ENCODE measurements at regions not wholly inside any gene's neighbourhood (a gene's known extent, or its start where the extent isn't known, plus 50 kb on each side); places are given as distances from the start of the nearest gene placed in this dataset.

DNA sequence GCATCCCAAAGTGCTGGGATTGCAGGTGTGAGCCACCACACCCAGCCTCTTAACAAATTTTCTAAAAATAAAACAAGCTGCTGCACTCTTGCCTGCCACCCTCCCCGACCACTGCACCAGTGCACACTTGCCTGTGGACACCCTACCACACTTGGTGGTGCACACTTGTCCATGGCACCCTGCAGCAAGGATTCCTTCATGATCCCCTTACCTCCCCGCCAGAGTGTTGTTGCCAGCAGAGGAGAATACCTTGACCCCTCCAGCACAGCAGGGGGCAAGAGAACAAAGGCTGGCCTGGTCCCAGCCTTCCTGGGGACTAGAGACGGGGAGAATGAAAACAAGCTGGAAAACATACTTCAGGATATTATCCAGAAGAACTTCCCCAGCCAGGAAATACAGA lies 65.9 kb upstream of the KCND2 start:
- no peaks in the 10 kb centered on the region for H3K79me2 ChIP-seq (ENCODE audit: insufficient read depth, low read length)
- no peaks in the 10 kb centered on the region for H3K9me3 ChIP-seq (ENCODE audit: insufficient read depth, low read depth, low read length)
- H3K4me3 ChIP-seq (ENCODE audit: low read length, poor library complexity, severe bottlenecking) = no peak overlapping the region
- no peak overlapping the region for H2AFZ ChIP-seq (ENCODE audit: low read length)
- no peaks in the 10 kb centered on the region for H3F3A ChIP-seq (ENCODE audit: low read depth)
- no peaks in the 10 kb centered on the region for H3K9me2 ChIP-seq (replicated peaks; ENCODE audit: low read depth, low read length)
- no peak overlapping the region for H3K4me2 ChIP-seq (ENCODE audit: low read depth, low read length, poor library complexity, severe bottlenecking)
- H3K9ac ChIP-seq (ENCODE audit: low read depth, low read length, poor library complexity, severe bottlenecking) = no peak overlapping the region
- H3K4me1 ChIP-seq (ENCODE audit: insufficient read depth, low read length, poor library complexity, severe bottlenecking) = no peaks in the 10 kb centered on the region
- TF ChIP-seq CTCF (conservative IDR thresholded peaks at IDR 0.05; ENCODE audit: low read length) (no peak), EZH2phosphoT487 (IDR thresholded peaks at IDR 0.05; ENCODE audit: borderline replicate concordance) (no peak)
- H3K27me3 ChIP-seq (ENCODE audit: insufficient read depth, low read length, poor library complexity, severe bottlenecking) = no peaks in the 10 kb centered on the region
- H4K20me1 ChIP-seq (ENCODE audit: insufficient read depth, low read length, poor library complexity, severe bottlenecking) = no peaks in the 10 kb centered on the region
- no peaks in the 10 kb centered on the region for H3K36me3 ChIP-seq (ENCODE audit: insufficient read depth, low read length)

DNA sequence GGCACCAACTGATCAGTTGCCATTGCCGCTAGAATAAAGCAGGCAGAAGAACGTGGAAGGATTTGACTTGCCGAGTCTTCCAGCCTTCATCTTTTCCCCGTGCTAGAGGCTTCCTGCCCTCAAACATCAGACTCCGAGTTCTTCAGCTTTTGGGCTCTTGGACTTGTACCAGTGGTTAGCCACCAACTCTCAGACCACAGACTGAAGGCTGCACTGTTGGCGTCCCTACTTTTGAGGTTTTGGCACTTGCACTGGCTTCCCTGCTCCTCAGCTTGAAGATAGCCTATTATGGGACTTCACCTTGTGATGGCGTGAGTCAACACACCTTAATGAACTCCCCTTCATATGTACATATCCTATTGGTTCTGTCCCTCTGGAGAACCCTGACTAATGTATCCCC lies 57.3 kb upstream of the KCND2 start:
- no peaks in the 10 kb centered on the region for H3K27me3 ChIP-seq (ENCODE audit: insufficient read depth, low read length, poor library complexity, severe bottlenecking)
- H3F3A ChIP-seq (ENCODE audit: low read depth) = no peaks in the 10 kb centered on the region
- no peaks in the 10 kb centered on the region for H3K4me1 ChIP-seq (ENCODE audit: insufficient read depth, low read length, poor library complexity, severe bottlenecking)
- H3K4me2 ChIP-seq (ENCODE audit: low read depth, low read length, poor library complexity, severe bottlenecking) = no peak overlapping the region
- no peak overlapping the region for H3K4me3 ChIP-seq (ENCODE audit: low read length, poor library complexity, severe bottlenecking)
- no peak overlapping the region for H3K9ac ChIP-seq (ENCODE audit: low read depth, low read length, poor library complexity, severe bottlenecking)
- no peaks in the 10 kb centered on the region for H3K9me2 ChIP-seq (replicated peaks; ENCODE audit: low read depth, low read length)
- no peak overlapping the region for H2AFZ ChIP-seq (ENCODE audit: low read length)
- no peaks in the 10 kb centered on the region for H3K79me2 ChIP-seq (ENCODE audit: insufficient read depth, low read length)
- H3K36me3 ChIP-seq (ENCODE audit: insufficient read depth, low read length) = no peaks in the 10 kb centered on the region
- no peaks in the 10 kb centered on the region for H3K9me3 ChIP-seq (ENCODE audit: insufficient read depth, low read depth, low read length)
- TF ChIP-seq EZH2phosphoT487 (IDR thresholded peaks at IDR 0.05; ENCODE audit: borderline replicate concordance) = no peak
- TF ChIP-seq CTCF (conservative IDR thresholded peaks at IDR 0.05; ENCODE audit: low read length) = no peak
- H4K20me1 ChIP-seq (ENCODE audit: insufficient read depth, low read length, poor library complexity, severe bottlenecking) = no peaks in the 10 kb centered on the region

DNA sequence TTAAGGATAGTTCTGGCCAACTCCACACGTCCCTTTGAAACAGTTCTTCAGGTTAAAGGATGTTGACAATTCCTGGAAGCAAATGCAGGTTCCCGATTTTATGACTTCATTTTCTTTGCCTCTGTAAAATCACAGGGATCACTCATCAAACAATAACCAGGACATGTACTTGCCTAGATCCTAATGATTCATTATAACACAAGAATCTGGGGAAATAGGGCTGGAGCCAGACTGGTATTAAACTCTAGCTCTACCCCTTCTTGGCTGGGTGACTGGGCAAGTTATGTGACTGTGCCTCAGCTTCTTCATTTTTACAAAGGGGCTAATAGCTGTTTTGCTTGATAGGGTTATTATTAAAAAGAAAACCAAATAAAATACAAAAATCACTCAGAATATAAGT lies 56.0 kb upstream of the KCND2 start:
- H3K9me3 ChIP-seq (ENCODE audit: insufficient read depth, low read depth, low read length) = no peaks in the 10 kb centered on the region
- H2AFZ ChIP-seq (ENCODE audit: low read length) = no peak overlapping the region
- H3K36me3 ChIP-seq (ENCODE audit: insufficient read depth, low read length) = no peaks in the 10 kb centered on the region
- no peaks in the 10 kb centered on the region for H3K27me3 ChIP-seq (ENCODE audit: insufficient read depth, low read length, poor library complexity, severe bottlenecking)
- H3K9me2 ChIP-seq (replicated peaks; ENCODE audit: low read depth, low read length) = no peaks in the 10 kb centered on the region
- H3K79me2 ChIP-seq (ENCODE audit: insufficient read depth, low read length) = no peaks in the 10 kb centered on the region
- H3K4me2 ChIP-seq (ENCODE audit: low read depth, low read length, poor library complexity, severe bottlenecking) = no peak overlapping the region
- H3K4me3 ChIP-seq (ENCODE audit: low read length, poor library complexity, severe bottlenecking) = no peak overlapping the region
- no peaks in the 10 kb centered on the region for H3F3A ChIP-seq (ENCODE audit: low read depth)
- TF ChIP-seq CTCF (conservative IDR thresholded peaks at IDR 0.05; ENCODE audit: low read length) = no peak
- no peak for TF ChIP-seq EZH2phosphoT487 (IDR thresholded peaks at IDR 0.05; ENCODE audit: borderline replicate concordance)
- H3K9ac ChIP-seq (ENCODE audit: low read depth, low read length, poor library complexity, severe bottlenecking) = no peak overlapping the region
- no peaks in the 10 kb centered on the region for H3K4me1 ChIP-seq (ENCODE audit: insufficient read depth, low read length, poor library complexity, severe bottlenecking)
- no peaks in the 10 kb centered on the region for H4K20me1 ChIP-seq (ENCODE audit: insufficient read depth, low read length, poor library complexity, severe bottlenecking)

All from Loucy (cell line).